SK-N-SH (cell line): ENCODE measurements at regions not wholly inside any gene's neighbourhood (a gene's known extent, or its start where the extent isn't known, plus 50 kb on each side); places are given as distances from the start of the nearest gene placed in this dataset.
A peak's percentile ranks its signal among the peaks of the same experiment; 100 is the strongest.

ENCODE experiments used
- CTCF ChIA-PET: fragments of 300-600, 350-600 bp; formaldehyde crosslinking; extraction: SDS; loops from one replicate; lab custom pipeline; 2021; lab: Yijun Ruan, JAX
- POLR2A ChIA-PET: fragments of 350-600 bp; sonication (Branson Sonifier 250); formaldehyde crosslinking; extraction: SDS; loops from one replicate; lab custom pipeline; 2020; ENCODE audit warnings: antibody characterized with exemption, inconsistent platforms; lab: Yijun Ruan, JAX
- DNase-seq: peaks from one replicate; pipeline ENCODE4 v3.0.0; 2012
- H2AFZ ChIP-seq: fragments of 200-600 bp; sonication (generic); 2 replicates; pipeline ENCODE4 v1.8.1; 2016; ENCODE audit warnings: antibody characterized with exemption, mild to moderate bottlenecking, low read depth
- H3F3A ChIP-seq: fragments of 200-600 bp; sonication (generic); replicated peaks from 2 replicates; pipeline ENCODE3; 2016; ENCODE audit warnings: antibody characterized with exemption, mild to moderate bottlenecking; ENCODE audit not compliant: insufficient read depth
- H3K27ac ChIP-seq, 2 experiments: fragments of 200-500 bp in 1 of 2; fragments of 200-600 bp in 1 of 2; sonication (Bioruptor generic) in 1 of 2; sonication (generic), shearing (Covaris generic) in 1 of 2; 2 replicates each; pipeline versions ENCODE4 v1.5.1 to v1.6.1; 2014 to 2016; ENCODE audit warnings: low read depth in 2 of 2, inconsistent platforms in 1 of 2, low read length in 1 of 2, mild to moderate bottlenecking in 1 of 2, mixed read lengths in 1 of 2
- H3K27me3 ChIP-seq: fragments of 200-600 bp; sonication (generic), shearing (Covaris generic); 2 replicates; pipeline ENCODE4 v1.6.1; 2016; ENCODE audit warnings: mixed run types; ENCODE audit not compliant: insufficient read depth
- H3K36me3 ChIP-seq, 2 experiments: fragments of 200-500 bp in 1 of 2; fragments of 200-600 bp in 1 of 2; sonication (Bioruptor generic) in 1 of 2; sonication (generic) in 1 of 2; replicated peaks in 1 of 2; 2 replicates each; pipeline versions ENCODE3 to v1.5.1; 2014 to 2016; ENCODE audit warnings: low read length in 1 of 2, mild to moderate bottlenecking in 1 of 2; ENCODE audit not compliant: insufficient read depth in 2 of 2, control insufficient read depth in 1 of 2
- H3K4me1 ChIP-seq, 2 experiments: fragments of 200-500 bp in 1 of 2; fragments of 200-600 bp in 1 of 2; sonication (Bioruptor generic) in 1 of 2; sonication (generic), shearing (Covaris generic) in 1 of 2; 2 replicates each; pipeline versions ENCODE4 v1.5.1 to v1.6.1; 2014 to 2016; ENCODE audit warnings: low read depth in 1 of 2, low read length in 1 of 2, mixed run types in 1 of 2; ENCODE audit not compliant: insufficient read depth in 2 of 2, control insufficient read depth in 1 of 2
- H3K4me2 ChIP-seq: fragments of 200-600 bp; sonication (generic), shearing (Covaris generic); 2 replicates; pipeline ENCODE4 v1.6.1; 2017; ENCODE audit warnings: mixed run types
- H3K4me3 ChIP-seq, 2 experiments: fragments of 200-500 bp in 1 of 2; fragments of 200-600 bp in 1 of 2; sonication (Bioruptor generic) in 1 of 2; sonication (generic), shearing (Covaris generic) in 1 of 2; 2 replicates each; pipeline versions ENCODE4 v1.5.1 to v1.8.1; 2014 to 2016; ENCODE audit warnings: low read depth in 2 of 2, inconsistent platforms in 1 of 2, low read length in 1 of 2, mild to moderate bottlenecking in 1 of 2, mixed read lengths in 1 of 2, moderate library complexity in 1 of 2
- H3K79me2 ChIP-seq: fragments of 200-600 bp; sonication (generic); 2 replicates; pipeline ENCODE4 v1.8.1; 2017; ENCODE audit warnings: mild to moderate bottlenecking; ENCODE audit not compliant: insufficient read depth
- H3K9ac ChIP-seq: fragments of 200-600 bp; sonication (generic); 2 replicates; pipeline ENCODE4 v1.6.1; 2017; ENCODE audit warnings: mixed run types
- H3K9me2 ChIP-seq: fragments of 200-600 bp; sonication (generic); 2 replicates; pipeline ENCODE4 v1.6.1; 2017; ENCODE audit warnings: mixed run types
- H3K9me3 ChIP-seq: fragments of 200-600 bp; sonication (generic); 2 replicates; pipeline ENCODE4 v1.6.1; 2017; ENCODE audit warnings: mixed run types, mild to moderate bottlenecking, moderate library complexity
- H4K20me1 ChIP-seq: fragments of 200-600 bp; sonication (generic); 2 replicates; pipeline ENCODE4 v1.6.1; 2017; ENCODE audit warnings: mild to moderate bottlenecking, mixed run types; ENCODE audit not compliant: insufficient read depth
- CTCF ChIP-seq: fragments of 200-600 bp; sonication (generic); IDR thresholded peaks from 2 replicates; pipeline ENCODE4 v1.6.1; 2017; ENCODE audit warnings: antibody characterized with exemption, mild to moderate bottlenecking, moderate library complexity
- EP300 ChIP-seq, 2 experiments: IDR thresholded peaks; 2 replicates each; pipeline versions ENCODE4 v1.4.0 to v1.6.1; 2012; ENCODE audit warnings: borderline replicate concordance in 1 of 2, low read depth in 1 of 2, low read length in 1 of 2
- EZH2phosphoT487 ChIP-seq: fragments of 200-600 bp; sonication (generic); IDR thresholded peaks from 2 replicates; pipeline ENCODE4 v1.6.1; 2017; ENCODE audit warnings: low read depth, mixed run types, mild to moderate bottlenecking, antibody characterized with exemption, moderate library complexity, borderline replicate concordance
- FOSL2 ChIP-seq: IDR thresholded peaks from 2 replicates; pipeline ENCODE4 v1.4.0; 2012; ENCODE audit warnings: low read depth, mild to moderate bottlenecking, moderate library complexity, borderline replicate concordance
- FOXJ3 ChIP-seq: sonication (generic); formaldehyde crosslinking; IDR thresholded peaks from 2 replicates; pipeline ENCODE4 v1.5.1; 2020; ENCODE audit warnings: mild to moderate bottlenecking, missing genetic modification reagents
- FOXM1 ChIP-seq: IDR thresholded peaks from 2 replicates; pipeline ENCODE4 v1.4.0; 2012; ENCODE audit warnings: low read depth, mild to moderate bottlenecking
- GABPA ChIP-seq: IDR thresholded peaks from 2 replicates; pipeline ENCODE4 v1.4.0; 2012; ENCODE audit warnings: low read depth, mild to moderate bottlenecking
- JUND ChIP-seq: IDR thresholded peaks from 2 replicates; pipeline ENCODE4 v1.4.0; 2012
- MAX ChIP-seq: IDR thresholded peaks from 2 replicates; pipeline ENCODE4 v1.4.0; 2012; ENCODE audit warnings: low read depth
- MEF2A ChIP-seq: IDR thresholded peaks from 2 replicates; pipeline ENCODE4 v1.4.0; 2012; ENCODE audit warnings: low read depth, borderline replicate concordance
- NRF1 ChIP-seq: IDR thresholded peaks from 2 replicates; pipeline ENCODE4 v1.6.1; 2012; ENCODE audit warnings: low read depth, mild to moderate bottlenecking, low read length
- POLR2AphosphoS5 ChIP-seq: IDR thresholded peaks from 2 replicates; pipeline ENCODE4 v1.6.1; 2012; ENCODE audit warnings: low read depth, low read length
- RCOR1 ChIP-seq: fragments of 150-350 bp; IDR thresholded peaks from 2 replicates; pipeline ENCODE4 v1.6.1; 2017; ENCODE audit warnings: antibody characterized with exemption, low read length
- RXRA ChIP-seq: IDR thresholded peaks from 2 replicates; pipeline ENCODE4 v1.4.0; 2012; ENCODE audit warnings: low read depth, mild to moderate bottlenecking, borderline replicate concordance
- SIN3A ChIP-seq: IDR thresholded peaks from 2 replicates; pipeline ENCODE4 v1.6.1; 2012; ENCODE audit warnings: low read depth, mild to moderate bottlenecking, low read length, moderate library complexity, borderline replicate concordance
- TAF1 ChIP-seq: IDR thresholded peaks from 2 replicates; pipeline ENCODE4 v1.6.1; 2012; ENCODE audit warnings: low read depth, mild to moderate bottlenecking, low read length, moderate library complexity, borderline replicate concordance
- TCF12 ChIP-seq: IDR thresholded peaks from 2 replicates; pipeline ENCODE4 v1.4.0; 2012
- WGBS: methylation state at CpG from one replicate; pipeline ENCODE4 v1.1.6; 2017; ENCODE audit warnings: low lambda C conversion rate; 5-methylcytosine and 5-hydroxymethylcytosine counted together

GRCh38 chr17:70355185-70355584 lies 185.9 kb downstream of the KCNJ2 start:
- peaks cover 0 to 8% of the 10 kb centered on the region in 2 experiments; a peak in 2 of 4 replicates for H3K4me1 ChIP-seq
- ChIA-PET CTCF (interaction anchor here (0.8 to 1.8 kb wide), 3 partner anchors 18 to 51 kb away, joined by 3 to 4 read pairs (median 4); no protein-coding TSS in a partner anchor), POLR2A (no interaction called here)
- no peaks in the 10 kb centered on the region for H3F3A ChIP-seq
- no peak for TF ChIP-seq CTCF
- TF ChIP-seq RCOR1: peak; percentile 19; the same call in 1 of the 2 replicates
- no peaks in the 10 kb centered on the region for H3K9me2 ChIP-seq
- DNase-seq: no peak
- no peak overlapping the region for H2AFZ ChIP-seq
- no peak overlapping the region for H3K4me3 ChIP-seq
- H4K20me1 ChIP-seq: no peaks in the 10 kb centered on the region
- H3K27me3 ChIP-seq: no peaks in the 10 kb centered on the region
- peak overlapping the region; percentile 5 to 11; a peak in 1 of 4 replicates for H3K27ac ChIP-seq
- no peaks in the 10 kb centered on the region for H3K79me2 ChIP-seq
- WGBS: 55% methylated on average over 2 of the region's 2 CpGs
- no peak overlapping the region for H3K4me2 ChIP-seq
- H3K9me3 ChIP-seq: no peaks in the 10 kb centered on the region
- H3K36me3 ChIP-seq: no peaks in the 10 kb centered on the region
- H3K9ac ChIP-seq: no peak overlapping the region

- H3K27me3 ChIP-seq: no peaks in the 10 kb centered on the region
- H3K36me3 ChIP-seq: no peaks in the 10 kb centered on the region
- H3K9ac ChIP-seq: no peak overlapping the region
- WGBS: 58% methylated on average over 5 of the region's 5 CpGs
- H3F3A ChIP-seq: no peaks in the 10 kb centered on the region
- TF ChIP-seq TAF1 (no peak), MAX (no peak), RCOR1 (no peak), SIN3A (no peak), FOXM1 (no peak)
- ChIA-PET CTCF (interaction anchor here (1.0 to 1.5 kb wide), 4 partner anchors 11 to 195 kb away, joined by 3 to 6 read pairs (median 3); no protein-coding TSS in a partner anchor), POLR2A (no interaction called here)
- peaks cover 0 to 8% of the 10 kb centered on the region in 2 experiments; a peak in 2 of 4 replicates for H3K4me1 ChIP-seq
- DNase-seq: no peak
- H3K4me3 ChIP-seq: no peak overlapping the region
- H3K9me2 ChIP-seq: no peaks in the 10 kb centered on the region
- no peaks in the 10 kb centered on the region for H3K79me2 ChIP-seq
- H3K27ac ChIP-seq: no peak overlapping the region
- H4K20me1 ChIP-seq: no peaks in the 10 kb centered on the region
- H2AFZ ChIP-seq: no peak overlapping the region
- no peaks in the 10 kb centered on the region for H3K9me3 ChIP-seq
- no peak overlapping the region for H3K4me2 ChIP-seq
Measured at GRCh38 chr17:70357190-70357589, 187.9 kb downstream of the KCNJ2 start.

GRCh38 chr17:70365091-70365583 lies 195.8 kb downstream of the KCNJ2 start:
- Histone ChIP-seq H2AFZ (peak overlapping the region; percentile 71; the same call in 1 of the 2 replicates), H3K4me3 (no peak overlapping the region), H3K4me1 (peaks cover 0 to 5% of the 10 kb centered on the region in 2 experiments; a peak in 2 of 4 replicates), H3K79me2 (no peaks in the 10 kb centered on the region), H3K9me3 (no peaks in the 10 kb centered on the region), H4K20me1 (no peaks in the 10 kb centered on the region), H3K36me3 (no peaks in the 10 kb centered on the region), H3K27me3 (no peaks in the 10 kb centered on the region), H3F3A (no peaks in the 10 kb centered on the region), H3K27ac (peak overlapping the region; percentile 42 to 50; a peak in 3 of 4 replicates), H3K4me2 (peak overlapping the region; percentile 25; the same call in 1 of the 2 replicates), H3K9ac (peak overlapping the region; percentile 18), H3K9me2 (no peaks in the 10 kb centered on the region)
- no peak for DNase-seq
- ChIA-PET CTCF (interaction anchor here (0.5 to 1.2 kb wide), 2 partner anchors 123 to 1001 kb away, joined by 3 read pairs; no protein-coding TSS in a partner anchor), POLR2A (no interaction called here)
- WGBS: 22% methylated on average over 2 of the region's 2 CpGs
- no peak for TF ChIP-seq MEF2A
- no peak for TF ChIP-seq TAF1
- TF ChIP-seq RCOR1: no peak
- no peak for TF ChIP-seq RXRA
- TF ChIP-seq NRF1: no peak
- no peak for TF ChIP-seq EZH2phosphoT487
- no peak for TF ChIP-seq MAX
- TF ChIP-seq FOXJ3 (CRISPR knock-in tag): no peak
- TF ChIP-seq EP300 (IDR thresholded peaks at IDR 0.05; ENCODE audit: borderline replicate concordance in 1 of 2, low read depth in 1 of 2, low read length in 1 of 2): no peak
- no peak for TF ChIP-seq FOXM1
- peak; percentile 45; the same call in 1 of the 2 replicates for TF ChIP-seq JUND
- TF ChIP-seq TCF12: peak; percentile 55; the same call in 1 of the 2 replicates
- TF ChIP-seq FOSL2: 0 out of 2 replicates have a peak, but pooled peaks have one; percentile 1
- TF ChIP-seq POLR2AphosphoS5: no peak
- peak; percentile 41; the same call in 1 of the 2 replicates for TF ChIP-seq GABPA
